DND-41 (cell line): ENCODE measurements at regions not wholly inside any gene's neighbourhood (a gene's known extent, or its start where the extent isn't known, plus 50 kb on each side); places are given as distances from the start of the nearest gene placed in this dataset.

ENCODE experiments used
- ATAC-seq: fragments of 200-7000 bp; cut with Tn5 transposase; 3 replicates; pipeline ENCODE4 v1.9.1; 2021; ENCODE audit warnings: low read depth; ENCODE audit not compliant: insufficient read depth
- DNase-seq: peaks from one replicate; pipeline ENCODE4 v3.0.0-alpha.2; 2020
- H2AFZ ChIP-seq: 2 replicates; pipeline ENCODE4 v1.6.0; 2012; ENCODE audit warnings: low read depth, low read length
- H3K27ac ChIP-seq: 2 replicates; pipeline ENCODE4 v1.5.1; 2012; ENCODE audit warnings: low read length, inconsistent platforms
- H3K27me3 ChIP-seq: fragments of 200-600 bp; sonication (generic); 2 replicates; pipeline ENCODE4 v1.6.0; 2012; ENCODE audit warnings: low read length, mild to moderate bottlenecking, inconsistent platforms; ENCODE audit not compliant: insufficient read depth, poor library complexity
- H3K36me3 ChIP-seq: 2 replicates; pipeline ENCODE4 v1.5.1; 2012; ENCODE audit warnings: low read length, inconsistent platforms; ENCODE audit not compliant: insufficient read depth
- H3K4me1 ChIP-seq: 2 replicates; pipeline ENCODE4 v1.5.1; 2012; ENCODE audit warnings: mild to moderate bottlenecking, low read length; ENCODE audit not compliant: insufficient read depth
- H3K4me2 ChIP-seq: 2 replicates; pipeline ENCODE4 v1.6.0; 2012; ENCODE audit warnings: mild to moderate bottlenecking, moderate library complexity, low read length, inconsistent platforms; ENCODE audit not compliant: insufficient read depth
- H3K4me3 ChIP-seq, 2 experiments: fragments of 200-600 bp in 1 of 2; shearing (Covaris generic) in 1 of 2; 2 replicates each; pipeline ENCODE4 v1.5.1; 2012 to 2016; ENCODE audit warnings: inconsistent platforms in 2 of 2, low read length in 2 of 2, mild to moderate bottlenecking in 2 of 2, low read depth in 1 of 2, moderate library complexity in 1 of 2
- H3K79me2 ChIP-seq: 2 replicates; pipeline ENCODE4 v1.6.0; 2012; ENCODE audit warnings: low read length, inconsistent platforms; ENCODE audit not compliant: insufficient read depth
- H3K9ac ChIP-seq: 2 replicates; pipeline ENCODE4 v1.6.0; 2012; ENCODE audit warnings: low read depth, mild to moderate bottlenecking, inconsistent platforms, low read length, moderate library complexity
- H3K9me3 ChIP-seq: 2 replicates; pipeline ENCODE4 v1.5.1; 2012; ENCODE audit warnings: low read length, moderate library complexity, mild to moderate bottlenecking, inconsistent platforms; ENCODE audit not compliant: insufficient read depth, severe bottlenecking
- H4K20me1 ChIP-seq: 2 replicates; pipeline ENCODE4 v1.6.0; 2012; ENCODE audit warnings: low read length; ENCODE audit not compliant: insufficient read depth
- CTCF ChIP-seq: IDR thresholded peaks from 2 replicates; pipeline ENCODE4 v1.5.1; 2012; ENCODE audit warnings: borderline replicate concordance, low read length, moderate library complexity, mild to moderate bottlenecking; ENCODE audit not compliant: poor library complexity, severe bottlenecking; ENCODE audit errors: extremely low read depth
- EZH2 ChIP-seq: IDR thresholded peaks from 3 replicates; pipeline ENCODE4 v1.6.1; 2012; ENCODE audit warnings: borderline replicate concordance, low read depth, mild to moderate bottlenecking, moderate library complexity, low read length, inconsistent platforms; ENCODE audit not compliant: severe bottlenecking

GRCh38 chr3:82311901-82312300 is 550.5 kb upstream of the GBE1 start:
- Histone ChIP-seq H3K79me2 (no peaks in the 10 kb centered on the region), H3K4me3 (no peak overlapping the region), H3K27me3 (no peaks in the 10 kb centered on the region), H3K4me2 (no peak overlapping the region), H3K4me1 (no peaks in the 10 kb centered on the region), H3K36me3 (no peaks in the 10 kb centered on the region), H3K9ac (no peak overlapping the region), H4K20me1 (no peaks in the 10 kb centered on the region), H3K27ac (no peak overlapping the region), H3K9me3 (no peaks in the 10 kb centered on the region), H2AFZ (no peak overlapping the region)
- no peak for DNase-seq
- ATAC-seq: no peak
- TF ChIP-seq CTCF (no peak), EZH2 (no peak)

GRCh38 chr3:82308755-82309154 is 547.3 kb upstream of the GBE1 start:
- Histone ChIP-seq H3K9ac (no peak overlapping the region), H3K79me2 (no peaks in the 10 kb centered on the region), H3K9me3 (peaks cover 6% of the 10 kb centered on the region), H3K36me3 (no peaks in the 10 kb centered on the region), H3K4me1 (no peaks in the 10 kb centered on the region), H3K27me3 (no peaks in the 10 kb centered on the region), H3K27ac (no peak overlapping the region), H3K4me3 (no peak overlapping the region), H2AFZ (no peak overlapping the region), H4K20me1 (no peaks in the 10 kb centered on the region), H3K4me2 (no peak overlapping the region)
- ATAC-seq (no peak), DNase-seq (no peak)
- no peak for TF ChIP-seq EZH2

- H3K4me3 ChIP-seq: no peak overlapping the region
- no peak overlapping the region for H3K27ac ChIP-seq
- no peaks in the 10 kb centered on the region for H3K79me2 ChIP-seq
- DNase-seq: no peak
- H3K27me3 ChIP-seq: no peaks in the 10 kb centered on the region
- no peak for TF ChIP-seq CTCF
- no peaks in the 10 kb centered on the region for H3K4me1 ChIP-seq
- no peak for ATAC-seq
- H4K20me1 ChIP-seq: no peaks in the 10 kb centered on the region
- no peak overlapping the region for H2AFZ ChIP-seq
- H3K4me2 ChIP-seq: no peak overlapping the region
- H3K36me3 ChIP-seq: no peaks in the 10 kb centered on the region
- H3K9me3 ChIP-seq: peaks cover 6% of the 10 kb centered on the region
- H3K9ac ChIP-seq: no peak overlapping the region
Observed at GRCh38 chr3:82306189-82306588, 544.7 kb upstream of the GBE1 start.

- Histone ChIP-seq H2AFZ (no peak overlapping the region), H3K36me3 (no peaks in the 10 kb centered on the region), H3K27ac (no peak overlapping the region), H3K4me3 (no peak overlapping the region), H3K9me3 (no peaks in the 10 kb centered on the region), H4K20me1 (no peaks in the 10 kb centered on the region), H3K4me2 (no peak overlapping the region), H3K4me1 (no peaks in the 10 kb centered on the region), H3K79me2 (no peaks in the 10 kb centered on the region), H3K9ac (no peak overlapping the region), H3K27me3 (no peaks in the 10 kb centered on the region)
- no peak for TF ChIP-seq EZH2
- TF ChIP-seq CTCF: no peak
- ATAC-seq (no peak), DNase-seq (no peak)
Observed at GRCh38 chr3:82294609-82295008, 533.2 kb upstream of the GBE1 start.
